H9 (cell line): ENCODE measurements at regions not wholly inside any gene's neighbourhood (a gene's known extent, or its start where the extent isn't known, plus 50 kb on each side); places are given as distances from the start of the nearest gene placed in this dataset.

Experiments used
- DNase-seq: peaks from one replicate; pipeline ENCODE4 v3.0.0-alpha.2; 2017
- H2AFZ ChIP-seq: one replicate; pipeline ENCODE4 v1.6.1; 2013; ENCODE audit warnings: mild to moderate bottlenecking, low read length, control low read depth, moderate library complexity
- H2AK5ac ChIP-seq: 2 replicates; pipeline ENCODE4 v1.6.1; 2013; ENCODE audit warnings: low read length, control low read depth, mixed read lengths; ENCODE audit not compliant: insufficient read length
- H2BK120ac ChIP-seq: one replicate; pipeline ENCODE4 v1.6.1; 2013; ENCODE audit warnings: low read depth, mild to moderate bottlenecking, low read length, control low read depth, inconsistent platforms; ENCODE audit not compliant: poor library complexity, severe bottlenecking
- H2BK12ac ChIP-seq: 2 replicates; pipeline ENCODE4 v1.6.1; 2013; ENCODE audit warnings: low read length, control low read depth, mixed read lengths, low read depth; ENCODE audit not compliant: insufficient read length
- H2BK15ac ChIP-seq: 2 replicates; pipeline ENCODE4 v1.6.1; 2013; ENCODE audit warnings: low read depth, low read length, control low read depth
- H2BK20ac ChIP-seq: one replicate; pipeline ENCODE4 v1.6.1; 2013; ENCODE audit warnings: low read depth, mild to moderate bottlenecking, low read length, control low read depth, inconsistent platforms; ENCODE audit not compliant: poor library complexity, severe bottlenecking
- H2BK5ac ChIP-seq: 2 replicates; pipeline ENCODE4 v1.6.1; 2013; ENCODE audit warnings: low read length, control low read depth, mixed read lengths; ENCODE audit not compliant: insufficient read length
- H3K14ac ChIP-seq: 2 replicates; pipeline ENCODE4 v1.6.1; 2013; ENCODE audit warnings: low read length, control low read depth; ENCODE audit not compliant: insufficient read depth
- H3K18ac ChIP-seq: 2 replicates; pipeline ENCODE4 v1.6.1; 2013; ENCODE audit warnings: low read depth, mild to moderate bottlenecking, mixed read lengths, low read length, control low read depth; ENCODE audit not compliant: insufficient read length
- H3K23ac ChIP-seq: 2 replicates; pipeline ENCODE4 v1.6.1; 2013; ENCODE audit warnings: low read length, control low read depth, mixed read lengths, low read depth; ENCODE audit not compliant: insufficient read length
- H3K23me2 ChIP-seq: 2 replicates; pipeline ENCODE4 v1.6.1; 2013; ENCODE audit warnings: low read depth, mild to moderate bottlenecking, mixed read lengths, low read length, control low read depth; ENCODE audit not compliant: insufficient read length, poor library complexity, severe bottlenecking
- H3K27ac ChIP-seq: 2 replicates; pipeline ENCODE4 v1.5.1; 2013; ENCODE audit warnings: low read length, control low read depth, mixed read lengths, low read depth; ENCODE audit not compliant: insufficient read length
- H3K27me3 ChIP-seq: 2 replicates; pipeline ENCODE4 v1.6.1; 2013; ENCODE audit warnings: low read length, control low read depth, inconsistent platforms; ENCODE audit not compliant: insufficient read depth
- H3K4ac ChIP-seq: 2 replicates; pipeline ENCODE4 v1.6.1; 2013; ENCODE audit warnings: low read depth, mild to moderate bottlenecking, control low read depth, inconsistent platforms, low read length, moderate library complexity
- H3K4me1 ChIP-seq: 2 replicates; pipeline ENCODE4 v1.6.1; 2013; ENCODE audit warnings: low read length, control low read depth, inconsistent platforms; ENCODE audit not compliant: insufficient read depth
- H3K4me2 ChIP-seq: 2 replicates; pipeline ENCODE4 v1.6.1; 2013; ENCODE audit warnings: low read length, control low read depth, mixed read lengths; ENCODE audit not compliant: insufficient read length, insufficient read depth
- H3K56ac ChIP-seq: 2 replicates; pipeline ENCODE4 v1.6.1; 2013; ENCODE audit warnings: low read depth, mild to moderate bottlenecking, mixed read lengths, low read length, control low read depth; ENCODE audit not compliant: insufficient read length
- H3K79me1 ChIP-seq: 2 replicates; pipeline ENCODE4 v1.6.1; 2013; ENCODE audit warnings: low read depth, mild to moderate bottlenecking, moderate library complexity, low read length, control low read depth, inconsistent platforms; ENCODE audit not compliant: insufficient read depth, poor library complexity, severe bottlenecking
- H3K79me2 ChIP-seq: 2 replicates; pipeline ENCODE4 v1.6.1; 2013; ENCODE audit warnings: low read length, control low read depth, inconsistent platforms; ENCODE audit not compliant: insufficient read depth
- H3K9ac ChIP-seq: 2 replicates; pipeline ENCODE4 v1.6.1; 2013; ENCODE audit warnings: low read length, control low read depth, mixed read lengths; ENCODE audit not compliant: insufficient read length; ENCODE audit errors: extremely low read depth
- H3K9me3 ChIP-seq: one replicate; pipeline ENCODE4 v1.6.1; 2013; ENCODE audit warnings: low read depth, low read length, inconsistent platforms; ENCODE audit not compliant: control insufficient read depth
- H3T11ph ChIP-seq: one replicate; pipeline ENCODE4 v1.6.1; 2013; ENCODE audit warnings: mild to moderate bottlenecking, low read length, control low read depth, inconsistent platforms
- H4K20me1 ChIP-seq: one replicate; pipeline ENCODE4 v1.6.1; 2013; ENCODE audit not compliant: control insufficient read depth, insufficient read length, insufficient read depth
- H4K5ac ChIP-seq: 2 replicates; pipeline ENCODE4 v1.6.1; 2013; ENCODE audit warnings: low read depth, mild to moderate bottlenecking, mixed read lengths, low read length, control low read depth; ENCODE audit not compliant: insufficient read length
- H4K8ac ChIP-seq: replicated peaks from 2 replicates; pipeline ENCODE4 v1.6.1; 2013; ENCODE audit warnings: low read length, control low read depth, mixed read lengths, low read depth; ENCODE audit not compliant: insufficient read length
- H4K91ac ChIP-seq: 2 replicates; pipeline ENCODE4 v1.6.1; 2013; ENCODE audit warnings: low read depth, mild to moderate bottlenecking, moderate library complexity, mixed read lengths, low read length, control low read depth; ENCODE audit not compliant: insufficient read length
- H3K27ac Mint-ChIP-seq, 3 experiments: 2 replicates in 2 of 3; 3 replicates in 1 of 3; pipeline ENCODE4 v1.8.0; 2020 to 2021; ENCODE audit warnings: mixed read lengths in 3 of 3, mild to moderate bottlenecking in 1 of 3, moderate library complexity in 1 of 3
- H3K27me3 Mint-ChIP-seq: 2 replicates; pipeline ENCODE4 v1.8.0; 2021; ENCODE audit warnings: low read depth, mild to moderate bottlenecking, moderate library complexity, mixed read lengths
- H3K36me3 Mint-ChIP-seq, 3 experiments: 2 replicates in 2 of 3; 3 replicates in 1 of 3; pipeline ENCODE4 v1.8.0; 2020 to 2021; ENCODE audit warnings: low read depth in 3 of 3, mixed read lengths in 3 of 3; ENCODE audit not compliant: insufficient read depth in 1 of 3
- H3K4me1 Mint-ChIP-seq, 2 experiments: 2 replicates each; pipeline ENCODE4 v1.8.0; 2020; ENCODE audit warnings: mixed read lengths in 2 of 2
- H3K4me3 Mint-ChIP-seq, 2 experiments: 2 replicates in 1 of 2; 3 replicates in 1 of 2; pipeline ENCODE4 v1.8.0; 2020 to 2021; ENCODE audit warnings: mild to moderate bottlenecking in 2 of 2, mixed read lengths in 2 of 2, moderate library complexity in 1 of 2
- H3K9me3 Mint-ChIP-seq, 2 experiments: 2 replicates in 1 of 2; 3 replicates in 1 of 2; pipeline ENCODE4 v1.8.0; 2020; ENCODE audit warnings: mild to moderate bottlenecking in 2 of 2, mixed read lengths in 2 of 2, moderate library complexity in 1 of 2
- WGBS: extraction: QIAGEN DNeasy Blood & Tissue Kit; methylation state at CpG from one replicate; pipeline ENCODE4 v1.1.7; 2013; ENCODE audit warnings: missing lambda C conversion rate, low lambda C conversion rate, mixed read lengths; ENCODE audit not compliant: insufficient read length; ENCODE audit errors: extremely low coverage; 5-methylcytosine and 5-hydroxymethylcytosine counted together
- TF ChIP-seq, protein P1 (sequence below): fragments of 200-600 bp; sonication (generic); conservative IDR thresholded peaks from 3 replicates; pipeline ENCODE4 v1.8.0; 2021; ENCODE audit warnings: antibody characterized with exemption, mild to moderate bottlenecking

DNA sequence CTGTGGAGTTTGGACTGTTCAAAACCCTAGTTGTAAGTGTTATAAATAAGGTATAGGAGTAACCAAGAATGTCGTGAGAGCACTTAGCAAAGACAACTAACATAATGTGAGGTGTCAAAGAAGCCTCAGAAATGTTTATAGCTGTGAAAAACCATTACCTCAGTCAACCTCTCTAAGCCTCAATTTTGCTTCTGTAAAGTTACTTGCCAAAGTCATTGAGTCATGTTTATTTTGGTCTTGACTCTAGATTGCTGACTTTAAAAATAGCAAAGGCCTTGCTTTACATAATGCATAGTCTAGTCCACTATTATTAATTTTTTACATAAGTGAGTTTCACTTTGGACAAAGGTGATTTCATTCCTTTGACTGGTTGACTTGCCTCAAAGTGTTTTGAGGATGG is 257.6 kb upstream of the CXXC4 start:
- no peaks in the 10 kb centered on the region for H3K79me1 ChIP-seq
- no peaks in the 10 kb centered on the region for H3K27me3 ChIP-seq
- H2AFZ ChIP-seq, result no peak overlapping the region
- no CpG with 5 or more reads among the region's 1 CpG for WGBS
- Mint-ChIP-seq H3K36me3 (no peaks in the 10 kb centered on the region), H3K27me3 (no peaks in the 10 kb centered on the region), H3K9me3 (no peaks in the 10 kb centered on the region), H3K4me3 (no peak overlapping the region), H3K4me1 (peaks cover 3 to 9% of the 10 kb centered on the region in 2 experiments; a peak in 3 of 4 replicates), H3K27ac (no peak overlapping the region)
- DNase-seq, result no peak
- H2BK120ac ChIP-seq, result no peak overlapping the region
- H4K5ac ChIP-seq, result no peak overlapping the region
- no peaks in the 10 kb centered on the region for H3K23me2 ChIP-seq
- no peak overlapping the region for H3K27ac ChIP-seq
- H3K4ac ChIP-seq, result no peak overlapping the region
- H2BK20ac ChIP-seq, result no peak overlapping the region
- no peak overlapping the region for H3K18ac ChIP-seq
- H2BK15ac ChIP-seq, result no peak overlapping the region
- no peaks in the 10 kb centered on the region for H3K79me2 ChIP-seq
- H3K9me3 ChIP-seq, result no peaks in the 10 kb centered on the region
- H2BK5ac ChIP-seq, result no peak overlapping the region
- TF ChIP-seq, protein P1, sequence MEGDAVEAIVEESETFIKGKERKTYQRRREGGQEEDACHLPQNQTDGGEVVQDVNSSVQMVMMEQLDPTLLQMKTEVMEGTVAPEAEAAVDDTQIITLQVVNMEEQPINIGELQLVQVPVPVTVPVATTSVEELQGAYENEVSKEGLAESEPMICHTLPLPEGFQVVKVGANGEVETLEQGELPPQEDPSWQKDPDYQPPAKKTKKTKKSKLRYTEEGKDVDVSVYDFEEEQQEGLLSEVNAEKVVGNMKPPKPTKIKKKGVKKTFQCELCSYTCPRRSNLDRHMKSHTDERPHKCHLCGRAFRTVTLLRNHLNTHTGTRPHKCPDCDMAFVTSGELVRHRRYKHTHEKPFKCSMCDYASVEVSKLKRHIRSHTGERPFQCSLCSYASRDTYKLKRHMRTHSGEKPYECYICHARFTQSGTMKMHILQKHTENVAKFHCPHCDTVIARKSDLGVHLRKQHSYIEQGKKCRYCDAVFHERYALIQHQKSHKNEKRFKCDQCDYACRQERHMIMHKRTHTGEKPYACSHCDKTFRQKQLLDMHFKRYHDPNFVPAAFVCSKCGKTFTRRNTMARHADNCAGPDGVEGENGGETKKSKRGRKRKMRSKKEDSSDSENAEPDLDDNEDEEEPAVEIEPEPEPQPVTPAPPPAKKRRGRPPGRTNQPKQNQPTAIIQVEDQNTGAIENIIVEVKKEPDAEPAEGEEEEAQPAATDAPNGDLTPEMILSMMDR, result no peak
- no peak overlapping the region for H2AK5ac ChIP-seq
- H2BK12ac ChIP-seq, result no peak overlapping the region
- H3K23ac ChIP-seq, result no peak overlapping the region
- no peak overlapping the region for H3K9ac ChIP-seq
- H4K91ac ChIP-seq, result no peak overlapping the region
- no peak overlapping the region for H3K4me2 ChIP-seq
- H3K4me1 ChIP-seq, result no peaks in the 10 kb centered on the region
- H4K20me1 ChIP-seq, result no peaks in the 10 kb centered on the region
- H3K56ac ChIP-seq, result no peak overlapping the region
- no peak overlapping the region for H3T11ph ChIP-seq
- H4K8ac ChIP-seq, result no peak overlapping the region
- H3K14ac ChIP-seq, result no peak overlapping the region
